GM18520 (cell line): ENCODE measurements at regions not wholly inside any gene's neighbourhood (a gene's known extent, or its start where the extent isn't known, plus 50 kb on each side); places are given as distances from the start of the nearest gene placed in this dataset.
"Not testable (repeated sequence)": the region's sequence is repeated elsewhere in the genome, so short reads cannot be mapped to it uniquely, and the experiment has no call there.

Experiments used
- ATAC-seq: cut with Tn5 transposase; IDR thresholded peaks from one replicate; pipeline ENCODE4 v1.9.1; 2021; ENCODE audit not compliant: unreplicated experiment

GRCh38 chr12:58302487-58303011 lies 361.2 kb downstream of the ATP23 start:
- ATAC-seq, result no peak

GRCh38 chr12:58306266-58307000 lies 365.1 kb downstream of the ATP23 start:
- ATAC-seq, result no peak

- ATAC-seq, result no peak
Observed at GRCh38 chr12:58309806-58310205, 368.4 kb downstream of the ATP23 start.

- ATAC-seq, result no peak
Observed at GRCh38 chr12:58310368-58310767, 369.0 kb downstream of the ATP23 start.

GRCh38 chr12:58310809-58311622 lies 369.6 kb downstream of the ATP23 start:
- peak; percentile 74 for ATAC-seq

GRCh38 chr12:58313091-58313855 lies 371.9 kb downstream of the ATP23 start:
- no peak for ATAC-seq

- ATAC-seq, result no peak
Observed at GRCh38 chr12:58314610-58315009, 373.2 kb downstream of the ATP23 start.

GRCh38 chr12:58316926-58317325 lies 375.6 kb downstream of the ATP23 start:
- no peak for ATAC-seq

- no peak for ATAC-seq
Observed at GRCh38 chr12:58321414-58321813, 380.0 kb downstream of the ATP23 start.

- ATAC-seq, result no peak
Observed at GRCh38 chr12:58323676-58324075, 382.3 kb downstream of the ATP23 start.

- ATAC-seq, result no peak
Observed at GRCh38 chr12:58325561-58325960, 384.2 kb downstream of the ATP23 start.

GRCh38 chr12:58326534-58326933 lies 385.2 kb downstream of the ATP23 start:
- no peak for ATAC-seq

- ATAC-seq, result not testable (repeated sequence)
Observed at GRCh38 chr12:58336581-58337242, 395.3 kb downstream of the ATP23 start.

GRCh38 chr12:58337539-58337938 lies 396.2 kb downstream of the ATP23 start:
- ATAC-seq, result not testable (repeated sequence)

- no peak for ATAC-seq
Observed at GRCh38 chr12:58341791-58342190, 400.4 kb downstream of the ATP23 start.

- no peak for ATAC-seq
Observed at GRCh38 chr12:58342736-58343135, 401.4 kb downstream of the ATP23 start.

- ATAC-seq, result peak; percentile 54
Observed at GRCh38 chr12:58346032-58346632, 404.8 kb downstream of the ATP23 start.

- no peak for ATAC-seq
Observed at GRCh38 chr12:58347188-58347587, 405.8 kb downstream of the ATP23 start.

- no peak for ATAC-seq
Observed at GRCh38 chr12:58347691-58348090, 406.3 kb downstream of the ATP23 start.

GRCh38 chr12:58349161-58349560 lies 407.8 kb downstream of the ATP23 start:
- ATAC-seq, result no peak
